ENCODE measurements at regions not wholly inside any gene's neighbourhood (a gene's known extent, or its start where the extent isn't known, plus 50 kb on each side); places are given as distances from the start of the nearest gene placed in this dataset.

GRCh38 chr4:180630012-180630665 is 1613.1 kb upstream of the TENM3 start:
- Histone ChIP-seq H3K9me3 (no peaks in the 10 kb centered on the region), H3K27me3 (no peaks in the 10 kb centered on the region), H3K4me1 (no peaks in the 10 kb centered on the region), H3K27ac (no peak overlapping the region), H3K4me3 (no peak overlapping the region), H3K36me3 (replicated peaks in 1 of 2; ENCODE audit: insufficient read depth in 1 of 2, low read depth in 2 of 2) (no peaks in the 10 kb centered on the region)
- intact Hi-C loops (cut with DNase I): no loop called here
- ATAC-seq: no peak
- no peak for DNase-seq
- WGBS, 2 donors: 50 to 57% methylated on average over 3 of the region's 3 CpGs
- TF ChIP-seq CTCF (IDR thresholded peaks at IDR 0.05) (no peak), POLR2A (IDR thresholded peaks at IDR 0.05) (no peak)

- intact Hi-C loops (cut with DNase I): no loop called here
- 23 to 28% methylated on average over 1 of the region's 1 CpG for WGBS, 2 donors
- TF ChIP-seq POLR2A (IDR thresholded peaks at IDR 0.05): no peak
- no peak for TF ChIP-seq CTCF (IDR thresholded peaks at IDR 0.05)
- Histone ChIP-seq H3K4me1 (no peaks in the 10 kb centered on the region), H3K4me3 (no peak overlapping the region), H3K36me3 (replicated peaks in 1 of 2; ENCODE audit: insufficient read depth in 1 of 2, low read depth in 2 of 2) (no peaks in the 10 kb centered on the region), H3K27me3 (no peaks in the 10 kb centered on the region), H3K27ac (no peak overlapping the region), H3K9me3 (no peaks in the 10 kb centered on the region)
- no peak for DNase-seq
- ATAC-seq: no peak
Measured at GRCh38 chr4:180634306-180634705, 1608.9 kb upstream of the TENM3 start.

- Histone ChIP-seq H3K9me3 (no peaks in the 10 kb centered on the region), H3K27me3 (no peaks in the 10 kb centered on the region), H3K27ac (no peak overlapping the region), H3K36me3 (replicated peaks in 1 of 2; ENCODE audit: insufficient read depth in 1 of 2, low read depth in 2 of 2) (no peaks in the 10 kb centered on the region), H3K4me1 (no peaks in the 10 kb centered on the region), H3K4me3 (no peak overlapping the region)
- ATAC-seq (no peak), DNase-seq (no peak)
- WGBS, 2 donors: 50 to 53% methylated on average over 8 of the region's 8 CpGs
- intact Hi-C loops (cut with DNase I): no loop called here
- TF ChIP-seq POLR2A (IDR thresholded peaks at IDR 0.05) (no peak), CTCF (IDR thresholded peaks at IDR 0.05) (no peak)
Measured at GRCh38 chr4:180635281-180635680, 1607.9 kb upstream of the TENM3 start.

GRCh38 chr4:180636696-180637404 is 1606.4 kb upstream of the TENM3 start:
- ATAC-seq (no peak), DNase-seq (no peak)
- intact Hi-C loops (cut with DNase I): no loop called here
- no peaks in the 10 kb centered on the region for H3K9me3 ChIP-seq
- no peaks in the 10 kb centered on the region for H3K36me3 ChIP-seq (replicated peaks in 1 of 2; ENCODE audit: insufficient read depth in 1 of 2, low read depth in 2 of 2)
- 42 to 49% methylated on average over 4 of the region's 4 CpGs for WGBS, 2 donors
- H3K4me3 ChIP-seq: no peak overlapping the region
- H3K27me3 ChIP-seq: no peaks in the 10 kb centered on the region
- H3K4me1 ChIP-seq: no peaks in the 10 kb centered on the region
- TF ChIP-seq POLR2A (IDR thresholded peaks at IDR 0.05): no peak
- no peak overlapping the region for H3K27ac ChIP-seq

GRCh38 chr4:180637616-180638015 is 1605.6 kb upstream of the TENM3 start:
- ATAC-seq: no peak
- Histone ChIP-seq H3K36me3 (replicated peaks in 1 of 2; ENCODE audit: insufficient read depth in 1 of 2, low read depth in 2 of 2) (no peaks in the 10 kb centered on the region), H3K4me1 (no peaks in the 10 kb centered on the region), H3K9me3 (no peaks in the 10 kb centered on the region), H3K27ac (no peak overlapping the region), H3K4me3 (no peak overlapping the region), H3K27me3 (no peaks in the 10 kb centered on the region)
- intact Hi-C loops (cut with DNase I): no loop called here
- WGBS, 2 donors: 64 to 67% methylated on average over 5 of the region's 5 CpGs
- TF ChIP-seq POLR2A (IDR thresholded peaks at IDR 0.05): no peak
- no peak for TF ChIP-seq CTCF (IDR thresholded peaks at IDR 0.05)
- DNase-seq: no peak
